SK-N-SH treated with all-trans-retinoic acid at 6 μM for 48 hours (cell line): ENCODE measurements at regions not wholly inside any gene's neighbourhood (a gene's known extent, or its start where the extent isn't known, plus 50 kb on each side); places are given as distances from the start of the nearest gene placed in this dataset.

Experiments used
- ATAC-seq: fragments of 200-7000 bp; cut with Tn5 transposase; 3 replicates; pipeline ENCODE4 v1.9.1; 2020; ENCODE audit warnings: mild to moderate bottlenecking, moderate library complexity
- ARNTL ChIP-seq: fragments of 450-650 bp; formaldehyde crosslinking; IDR thresholded peaks from 2 replicates; pipeline ENCODE4 v1.5.0; 2020; ENCODE audit warnings: low read depth, mild to moderate bottlenecking, moderate library complexity, borderline replicate concordance
- BACH2 ChIP-seq: fragments of 250-450 bp; sonication (Bioruptor Pico); IDR thresholded peaks from 2 replicates; pipeline ENCODE4 v1.9.0; 2021; ENCODE audit warnings: mild to moderate bottlenecking, borderline replicate concordance
- CSDC2 ChIP-seq: fragments of 250-450 bp; sonication (Bioruptor Pico); IDR thresholded peaks from 2 replicates; pipeline ENCODE4 v1.5.0; 2020; ENCODE audit warnings: mild to moderate bottlenecking, moderate library complexity
- ESRRG ChIP-seq: fragments of 250-450 bp; sonication (Bioruptor Pico); IDR thresholded peaks from 2 replicates; pipeline ENCODE4 v1.6.1; 2021; ENCODE audit warnings: mild to moderate bottlenecking
- GLIS3 ChIP-seq: fragments of 250-450 bp; sonication (Bioruptor Pico); IDR thresholded peaks from 2 replicates; pipeline ENCODE4 v1.5.0; 2020; ENCODE audit warnings: mild to moderate bottlenecking, moderate library complexity
- ISL1 ChIP-seq: fragments of 250-450 bp; sonication (Bioruptor Pico); IDR thresholded peaks from 2 replicates; pipeline ENCODE4 v2.1.2; 2022; ENCODE audit warnings: mild to moderate bottlenecking, moderate library complexity
- OSR1 ChIP-seq: fragments of 250-450 bp; sonication (Bioruptor Pico); IDR thresholded peaks from 2 replicates; pipeline ENCODE4 v1.8.0; 2022; ENCODE audit warnings: moderate library complexity, mild to moderate bottlenecking, inconsistent platforms
- PPARA ChIP-seq: fragments of 250-450 bp; sonication (Bioruptor Pico); IDR thresholded peaks from 2 replicates; pipeline ENCODE4 v1.5.0; 2020; ENCODE audit warnings: mild to moderate bottlenecking, borderline replicate concordance
- SNAI2 ChIP-seq: fragments of 250-450 bp; sonication (Bioruptor Pico); IDR thresholded peaks from 2 replicates; pipeline ENCODE4 v1.5.0; 2020; ENCODE audit warnings: mild to moderate bottlenecking, moderate library complexity
- TOX ChIP-seq: fragments of 250-450 bp; sonication (Bioruptor Pico); IDR thresholded peaks from 2 replicates; pipeline ENCODE4 v1.8.0; 2021; ENCODE audit warnings: mild to moderate bottlenecking, moderate library complexity, borderline replicate concordance
- ZC3H10 ChIP-seq: fragments of 250-450 bp; sonication (Bioruptor Pico); IDR thresholded peaks from 2 replicates; pipeline ENCODE4 v1.5.1; 2021; ENCODE audit warnings: mild to moderate bottlenecking, moderate library complexity
- ZFP3 ChIP-seq: fragments of 250-450 bp; sonication (Bioruptor Pico); IDR thresholded peaks from 2 replicates; pipeline ENCODE4 v1.5.0; 2020; ENCODE audit warnings: mild to moderate bottlenecking, moderate library complexity
- ZFP30 ChIP-seq: fragments of 450-650 bp; formaldehyde crosslinking; IDR thresholded peaks from 2 replicates; pipeline ENCODE4 v1.5.0; 2022; ENCODE audit warnings: mild to moderate bottlenecking, moderate library complexity
- ZNF565 ChIP-seq: fragments of 450-650 bp; formaldehyde crosslinking; conservative IDR thresholded peaks from 2 replicates; pipeline ENCODE4 v1.5.0; 2020; ENCODE audit warnings: low read depth, mild to moderate bottlenecking, moderate library complexity
- ZNF70 ChIP-seq: fragments of 450-650 bp; formaldehyde crosslinking; IDR thresholded peaks from 2 replicates; pipeline ENCODE4 v1.5.0; 2020; ENCODE audit warnings: mild to moderate bottlenecking, moderate library complexity
- ZNF8 ChIP-seq: fragments of 450-650 bp; formaldehyde crosslinking; IDR thresholded peaks from 2 replicates; pipeline ENCODE4 v1.5.0; 2020; ENCODE audit warnings: mild to moderate bottlenecking, moderate library complexity
- TF ChIP-seq, protein P1 (sequence below): fragments of 250-450 bp; sonication (Bioruptor Pico); IDR thresholded peaks from 2 replicates; pipeline ENCODE4 v1.8.0; 2020; ENCODE audit warnings: mild to moderate bottlenecking, moderate library complexity, borderline replicate concordance
- TF ChIP-seq, protein P2 (sequence below): fragments of 250-450 bp; sonication (Bioruptor Pico); IDR thresholded peaks from 2 replicates; pipeline ENCODE4 v1.5.1; 2020; ENCODE audit warnings: low read depth, mild to moderate bottlenecking, moderate library complexity
- TF ChIP-seq, protein P3 (sequence below): fragments of 250-450 bp; sonication (Bioruptor Pico); IDR thresholded peaks from 2 replicates; pipeline ENCODE4 v1.5.1; 2021; ENCODE audit warnings: mild to moderate bottlenecking, moderate library complexity
- TF ChIP-seq, protein P4 (sequence below): fragments of 250-450 bp; sonication (Bioruptor Pico); IDR thresholded peaks from 2 replicates; pipeline ENCODE4 v1.8.0; 2021; ENCODE audit warnings: low read depth, mild to moderate bottlenecking, moderate library complexity, borderline replicate concordance

DNA sequence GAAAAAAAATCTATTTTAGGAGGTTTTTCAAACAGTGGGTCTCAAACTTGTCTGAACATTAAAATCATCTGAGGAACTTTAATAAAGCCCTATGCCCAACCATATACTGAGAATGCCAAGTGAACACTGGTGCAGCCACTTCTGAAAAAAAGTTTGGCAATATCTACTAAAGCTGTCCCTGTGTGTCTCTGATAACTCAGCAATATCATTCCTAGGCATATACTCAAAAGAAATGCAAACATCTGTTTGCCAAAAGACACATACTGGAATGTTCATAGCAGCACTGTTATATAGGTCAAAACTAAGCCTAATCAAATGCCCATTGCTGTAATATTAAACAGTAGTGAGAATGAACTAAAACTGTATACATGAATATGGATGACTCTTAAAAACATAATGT lies 74.2 kb upstream of the RGS4 start:
- TF ChIP-seq ESRRG, result no peak
- TF ChIP-seq TOX (CRISPR knock-in tag), result no peak
- peak; percentile 42; the same call in 1 of the 3 replicates for ATAC-seq

DNA sequence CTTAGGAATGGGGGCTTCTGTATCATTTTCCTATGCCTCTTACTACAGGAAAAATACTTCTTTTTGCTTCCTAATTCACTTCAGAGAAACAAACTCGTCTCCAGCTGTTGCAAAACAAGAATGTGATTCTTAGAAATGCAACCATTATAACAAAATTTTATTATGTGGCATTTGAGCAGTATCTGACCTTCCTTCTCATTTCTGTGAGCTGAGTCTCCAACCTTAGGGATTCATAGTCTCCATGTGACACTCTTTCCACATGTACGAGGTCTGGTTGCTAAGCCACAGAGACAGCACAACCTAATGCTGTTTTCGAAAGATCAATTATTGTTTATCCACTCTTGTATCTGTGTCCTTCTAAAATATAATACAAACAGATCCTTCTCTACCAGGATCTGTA lies 75.3 kb upstream of the RGS4 start:
- TF ChIP-seq OSR1 (CRISPR knock-in tag) (no peak), ZC3H10 (no peak), ZNF70 (no peak), SNAI2 (CRISPR knock-in tag) (no peak), GLIS3 (CRISPR knock-in tag) (no peak), ZFP3 (CRISPR knock-in tag) (no peak), ARNTL (CRISPR knock-in tag) (no peak), ZNF565 (CRISPR knock-in tag) (no peak), ISL1 (CRISPR knock-in tag) (no peak)
- TF ChIP-seq, protein P1, sequence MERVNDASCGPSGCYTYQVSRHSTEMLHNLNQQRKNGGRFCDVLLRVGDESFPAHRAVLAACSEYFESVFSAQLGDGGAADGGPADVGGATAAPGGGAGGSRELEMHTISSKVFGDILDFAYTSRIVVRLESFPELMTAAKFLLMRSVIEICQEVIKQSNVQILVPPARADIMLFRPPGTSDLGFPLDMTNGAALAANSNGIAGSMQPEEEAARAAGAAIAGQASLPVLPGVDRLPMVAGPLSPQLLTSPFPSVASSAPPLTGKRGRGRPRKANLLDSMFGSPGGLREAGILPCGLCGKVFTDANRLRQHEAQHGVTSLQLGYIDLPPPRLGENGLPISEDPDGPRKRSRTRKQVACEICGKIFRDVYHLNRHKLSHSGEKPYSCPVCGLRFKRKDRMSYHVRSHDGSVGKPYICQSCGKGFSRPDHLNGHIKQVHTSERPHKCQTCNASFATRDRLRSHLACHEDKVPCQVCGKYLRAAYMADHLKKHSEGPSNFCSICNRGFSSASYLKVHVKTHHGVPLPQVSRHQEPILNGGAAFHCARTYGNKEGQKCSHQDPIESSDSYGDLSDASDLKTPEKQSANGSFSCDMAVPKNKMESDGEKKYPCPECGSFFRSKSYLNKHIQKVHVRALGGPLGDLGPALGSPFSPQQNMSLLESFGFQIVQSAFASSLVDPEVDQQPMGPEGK (CRISPR knock-in tag), result no peak
- TF ChIP-seq, protein P2, sequence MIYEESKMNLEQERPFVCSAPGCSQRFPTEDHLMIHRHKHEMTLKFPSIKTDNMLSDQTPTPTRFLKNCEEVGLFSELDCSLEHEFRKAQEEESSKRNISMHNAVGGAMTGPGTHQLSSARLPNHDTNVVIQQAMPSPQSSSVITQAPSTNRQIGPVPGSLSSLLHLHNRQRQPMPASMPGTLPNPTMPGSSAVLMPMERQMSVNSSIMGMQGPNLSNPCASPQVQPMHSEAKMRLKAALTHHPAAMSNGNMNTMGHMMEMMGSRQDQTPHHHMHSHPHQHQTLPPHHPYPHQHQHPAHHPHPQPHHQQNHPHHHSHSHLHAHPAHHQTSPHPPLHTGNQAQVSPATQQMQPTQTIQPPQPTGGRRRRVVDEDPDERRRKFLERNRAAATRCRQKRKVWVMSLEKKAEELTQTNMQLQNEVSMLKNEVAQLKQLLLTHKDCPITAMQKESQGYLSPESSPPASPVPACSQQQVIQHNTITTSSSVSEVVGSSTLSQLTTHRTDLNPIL (CRISPR knock-in tag), result no peak
- TF ChIP-seq, protein P3, sequence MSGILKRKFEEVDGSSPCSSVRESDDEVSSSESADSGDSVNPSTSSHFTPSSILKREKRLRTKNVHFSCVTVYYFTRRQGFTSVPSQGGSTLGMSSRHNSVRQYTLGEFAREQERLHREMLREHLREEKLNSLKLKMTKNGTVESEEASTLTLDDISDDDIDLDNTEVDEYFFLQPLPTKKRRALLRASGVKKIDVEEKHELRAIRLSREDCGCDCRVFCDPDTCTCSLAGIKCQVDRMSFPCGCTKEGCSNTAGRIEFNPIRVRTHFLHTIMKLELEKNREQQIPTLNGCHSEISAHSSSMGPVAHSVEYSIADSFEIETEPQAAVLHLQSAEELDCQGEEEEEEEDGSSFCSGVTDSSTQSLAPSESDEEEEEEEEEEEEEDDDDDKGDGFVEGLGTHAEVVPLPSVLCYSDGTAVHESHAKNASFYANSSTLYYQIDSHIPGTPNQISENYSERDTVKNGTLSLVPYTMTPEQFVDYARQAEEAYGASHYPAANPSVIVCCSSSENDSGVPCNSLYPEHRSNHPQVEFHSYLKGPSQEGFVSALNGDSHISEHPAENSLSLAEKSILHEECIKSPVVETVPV (CRISPR knock-in tag), result no peak
- TF ChIP-seq, protein P4, sequence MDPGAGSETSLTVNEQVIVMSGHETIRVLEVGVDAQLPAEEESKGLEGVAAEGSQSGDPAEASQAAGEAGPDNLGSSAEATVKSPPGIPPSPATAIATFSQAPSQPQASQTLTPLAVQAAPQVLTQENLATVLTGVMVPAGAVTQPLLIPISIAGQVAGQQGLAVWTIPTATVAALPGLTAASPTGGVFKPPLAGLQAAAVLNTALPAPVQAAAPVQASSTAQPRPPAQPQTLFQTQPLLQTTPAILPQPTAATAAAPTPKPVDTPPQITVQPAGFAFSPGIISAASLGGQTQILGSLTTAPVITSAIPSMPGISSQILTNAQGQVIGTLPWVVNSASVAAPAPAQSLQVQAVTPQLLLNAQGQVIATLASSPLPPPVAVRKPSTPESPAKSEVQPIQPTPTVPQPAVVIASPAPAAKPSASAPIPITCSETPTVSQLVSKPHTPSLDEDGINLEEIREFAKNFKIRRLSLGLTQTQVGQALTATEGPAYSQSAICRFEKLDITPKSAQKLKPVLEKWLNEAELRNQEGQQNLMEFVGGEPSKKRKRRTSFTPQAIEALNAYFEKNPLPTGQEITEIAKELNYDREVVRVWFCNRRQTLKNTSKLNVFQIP (CRISPR knock-in tag), result no peak
- ATAC-seq, result no peak

DNA sequence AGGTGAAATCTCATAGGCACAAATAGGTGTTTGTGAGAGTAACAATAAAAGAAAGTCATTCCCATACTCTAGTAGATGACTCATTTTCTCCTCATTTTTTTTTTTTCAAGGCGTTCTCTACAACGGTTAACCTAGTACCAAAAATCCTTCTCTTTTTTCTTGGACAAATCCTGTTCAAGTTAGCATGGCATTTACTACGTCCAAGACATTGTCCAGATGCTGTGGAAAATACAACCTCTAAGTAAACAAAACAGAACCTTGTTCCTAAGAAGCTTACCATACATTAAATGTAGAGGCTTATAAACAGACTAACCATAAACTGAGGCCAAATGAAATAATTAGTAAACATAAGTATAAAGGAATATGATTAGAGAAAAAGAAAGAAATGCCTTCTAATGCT lies 76.2 kb upstream of the RGS4 start:
- no peak for TF ChIP-seq BACH2
- no peak for ATAC-seq

DNA sequence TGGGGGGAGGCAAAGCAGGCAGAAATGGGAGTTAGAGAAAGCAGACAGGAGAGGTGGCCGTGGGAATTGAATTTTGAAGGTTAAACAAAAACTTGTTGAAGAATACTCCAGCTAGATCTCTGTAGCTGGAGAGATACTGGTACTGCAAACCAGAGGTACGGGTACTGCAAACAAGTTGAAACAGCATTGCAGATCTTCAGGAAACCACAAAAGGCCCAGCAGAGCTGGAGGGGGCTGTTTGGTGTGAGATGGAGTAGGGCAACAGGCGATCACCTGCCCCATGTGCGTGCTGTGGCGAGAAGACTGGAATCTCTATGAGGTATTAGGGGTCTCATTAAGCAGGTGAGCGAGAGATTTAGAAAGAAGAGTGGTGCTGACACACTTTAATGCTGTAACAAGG lies 77.7 kb upstream of the RGS4 start:
- TF ChIP-seq ZNF565 (CRISPR knock-in tag), result no peak
- no peak for TF ChIP-seq ARNTL (CRISPR knock-in tag)
- TF ChIP-seq ZFP30 (CRISPR knock-in tag), result no peak
- no peak for TF ChIP-seq PPARA (CRISPR knock-in tag)
- no peak for TF ChIP-seq CSDC2 (CRISPR knock-in tag)
- TF ChIP-seq OSR1 (CRISPR knock-in tag), result no peak
- TF ChIP-seq, protein P1 (CRISPR knock-in tag), result no peak
- TF ChIP-seq, protein P2 (CRISPR knock-in tag), result no peak
- TF ChIP-seq ZNF8 (CRISPR knock-in tag), result no peak
- TF ChIP-seq BACH2, result no peak
- no peak for TF ChIP-seq TOX (CRISPR knock-in tag)
- TF ChIP-seq GLIS3 (CRISPR knock-in tag), result no peak
- ATAC-seq, result no peak
